NOMO-1 (cell line): ENCODE measurements at regions not wholly inside any gene's neighbourhood (a gene's known extent, or its start where the extent isn't known, plus 50 kb on each side); places are given as distances from the start of the nearest gene placed in this dataset.
A peak's percentile ranks its signal among the peaks of the same experiment; 100 is the strongest.

ENCODE experiments used
- DNase-seq, 2 experiments: peaks; one replicate each; lab custom pipeline; 2025; ENCODE audit not compliant: unreplicated experiment in 2 of 2; lab: John Stamatoyannopoulos, UW

DNA sequence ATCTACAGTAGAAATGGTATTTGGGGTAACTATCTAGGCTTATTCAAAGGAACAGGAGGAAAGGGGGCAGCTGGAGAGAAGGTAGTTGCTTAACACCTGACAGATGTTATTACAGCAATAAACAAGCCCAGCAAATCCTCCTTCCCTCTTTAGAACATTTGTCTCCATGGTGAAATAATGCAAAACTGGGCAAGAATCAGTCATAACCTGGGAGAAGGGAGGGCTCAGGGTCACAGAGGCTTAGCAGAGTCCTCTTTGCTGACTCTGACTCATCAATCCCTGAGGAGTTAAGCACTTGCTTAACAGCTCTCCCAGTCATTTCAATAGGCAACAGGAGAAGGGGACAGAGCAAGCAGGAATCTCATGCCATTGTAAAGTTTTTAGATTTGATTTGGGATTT, 230.3 kb downstream of the IBTK start:
- peak; percentile 18 to 66 for DNase-seq

DNA sequence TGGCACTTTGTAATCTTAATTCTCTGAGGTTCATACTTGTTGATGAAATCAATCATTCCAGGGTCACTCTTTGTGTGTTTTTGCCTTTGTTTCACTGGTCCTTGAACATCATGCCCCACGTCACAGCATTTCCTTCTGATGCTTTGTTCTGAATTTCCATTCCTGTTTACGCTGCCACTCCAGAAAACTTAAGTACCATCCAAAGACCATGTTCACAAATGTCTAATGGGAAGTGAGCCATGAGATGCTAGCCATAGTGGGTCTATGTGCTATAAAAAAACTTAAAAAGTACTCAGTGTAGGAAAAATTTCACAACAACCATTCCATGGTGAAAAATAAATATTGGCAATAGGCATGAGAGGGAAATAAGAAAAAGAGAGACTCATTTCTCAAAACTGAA, 232.0 kb downstream of the IBTK start:
- no peak for DNase-seq

DNA sequence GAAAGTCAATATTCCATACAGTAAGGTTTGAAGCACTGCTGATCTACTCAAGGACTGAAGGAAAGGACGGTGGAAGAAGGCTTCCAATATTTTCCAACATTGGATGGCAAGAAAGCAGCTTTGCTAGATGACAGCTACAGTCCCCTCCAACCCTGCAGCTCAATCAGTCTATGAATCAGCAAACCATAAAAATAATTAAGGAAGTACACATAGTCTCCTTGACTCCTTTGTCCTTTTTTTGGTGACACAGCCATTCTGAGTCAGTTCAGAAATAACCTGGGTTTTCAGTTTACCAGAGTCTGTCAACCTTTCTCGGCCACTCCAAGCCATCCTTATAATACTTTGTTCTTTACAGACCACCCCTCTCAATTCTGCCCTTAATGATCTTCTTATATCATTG, 232.5 kb downstream of the IBTK start:
- peak; percentile 18 to 83 for DNase-seq

DNA sequence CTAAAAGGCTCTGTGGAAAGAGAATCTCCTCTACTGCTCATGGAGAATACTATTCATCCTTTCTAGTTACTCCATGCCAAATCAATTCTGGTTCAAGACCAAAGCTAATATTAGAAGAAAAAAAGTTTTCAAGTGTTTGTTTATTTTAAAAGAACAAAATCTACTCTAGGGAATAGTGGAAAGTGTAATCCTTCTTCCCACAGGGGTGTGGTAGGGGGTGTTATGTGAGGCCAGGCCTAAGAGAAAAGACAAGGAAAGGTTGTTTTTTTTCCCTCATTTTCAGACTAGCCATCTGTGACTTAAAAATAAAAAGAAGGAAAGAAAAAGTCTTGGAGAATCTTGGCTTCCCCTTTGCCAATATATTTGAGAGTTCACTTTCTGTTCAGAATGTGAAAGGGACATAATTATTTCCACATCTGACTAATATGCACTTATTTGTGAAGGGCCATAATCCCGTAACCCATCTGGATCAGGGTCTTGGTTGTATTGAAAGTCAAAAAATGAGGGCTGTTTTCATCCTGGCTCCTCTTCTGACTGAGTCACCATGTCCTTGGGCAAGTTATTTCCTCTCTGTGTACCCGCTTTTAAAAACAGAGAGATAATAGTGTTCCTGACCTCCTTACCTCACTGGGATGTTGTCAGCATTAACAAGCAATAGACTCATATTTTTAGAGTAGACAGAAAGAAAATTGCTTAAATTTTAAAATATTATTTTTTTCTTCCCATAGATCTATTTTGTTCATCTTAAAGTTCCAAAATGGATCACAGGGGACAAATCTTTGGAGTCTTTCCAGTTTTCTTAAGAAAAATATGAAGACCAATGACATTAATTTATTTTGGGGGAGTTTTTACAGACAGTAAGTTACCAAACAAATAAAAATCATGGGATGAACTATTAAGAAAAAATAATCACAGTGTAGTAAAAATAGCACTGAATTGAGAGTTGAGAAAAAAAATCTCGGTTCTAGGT, 233.7 kb downstream of the IBTK start:
- DNase-seq, result no peak

DNA sequence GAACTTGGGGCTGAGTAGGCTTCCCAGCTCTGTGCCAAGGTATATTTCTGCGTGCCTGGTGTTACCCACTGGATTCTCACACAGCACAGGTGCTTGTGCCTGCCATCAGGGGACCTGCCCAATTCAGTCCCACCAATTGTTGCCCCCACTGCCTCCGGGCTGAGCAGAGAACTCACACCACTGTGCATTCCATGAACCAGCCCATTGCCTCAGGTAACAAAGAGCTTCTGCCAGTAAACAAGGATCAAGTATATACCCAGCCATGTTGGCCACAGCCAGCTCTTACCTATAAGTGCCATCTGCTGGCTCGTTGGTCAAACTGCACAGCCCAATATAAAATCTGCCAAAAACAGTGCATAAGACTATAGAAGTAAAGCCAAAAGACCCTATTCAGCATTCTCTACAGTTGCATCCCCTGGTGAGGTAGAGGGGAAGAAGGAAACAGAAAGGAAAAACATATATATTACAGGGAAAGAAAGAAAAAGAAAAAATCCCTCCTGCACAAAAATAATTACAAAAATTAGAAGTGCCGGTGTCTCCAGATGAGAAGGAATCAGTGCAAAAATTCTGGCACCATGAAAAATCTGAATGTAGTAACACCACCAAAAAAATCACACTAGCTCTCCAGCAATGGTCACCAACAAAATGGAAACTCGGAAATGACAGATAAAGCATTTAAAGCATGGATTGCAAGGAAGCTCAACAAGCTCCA, 241.4 kb downstream of the IBTK start:
- DNase-seq, result peak; percentile 7 to 36

DNA sequence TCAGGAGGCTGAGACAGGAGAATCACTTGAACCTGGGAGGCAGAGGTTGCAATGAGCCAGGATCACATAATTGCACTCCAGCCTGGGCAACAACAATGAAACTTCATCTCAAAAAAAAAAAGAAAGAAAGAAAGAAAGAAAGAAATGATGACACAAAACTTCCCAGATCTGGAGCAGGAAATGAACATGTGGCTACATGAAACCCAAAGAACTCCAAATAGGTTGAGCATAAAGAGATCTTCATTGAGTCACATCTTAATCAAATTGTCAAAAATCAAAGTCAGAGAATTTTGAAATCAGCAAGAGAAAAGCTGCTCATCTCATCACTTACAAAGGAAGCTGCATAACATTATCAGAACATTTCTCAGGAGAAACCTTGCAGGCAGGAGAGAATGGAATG, 247.0 kb downstream of the IBTK start:
- no peak for DNase-seq

DNA sequence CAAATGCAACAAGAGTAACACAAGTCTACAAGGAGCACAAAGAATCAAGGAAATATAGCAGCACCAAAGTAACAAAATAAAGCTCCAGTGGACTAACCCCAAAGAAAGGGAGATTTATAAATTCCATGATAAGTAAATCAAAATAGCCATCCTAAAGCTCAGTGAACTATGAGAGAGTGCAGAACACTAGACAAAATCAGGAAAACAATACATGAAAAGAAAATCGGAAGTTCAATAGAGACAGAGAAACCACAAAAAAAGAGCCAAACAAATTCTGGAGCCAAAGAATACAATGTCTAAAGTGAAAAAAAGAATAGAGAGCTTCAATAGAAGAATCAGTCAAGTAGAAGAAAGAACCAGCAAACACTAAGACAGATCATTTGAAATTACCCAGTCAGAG, 247.3 kb upstream of the TENT5A start:
- DNase-seq, result no peak

DNA sequence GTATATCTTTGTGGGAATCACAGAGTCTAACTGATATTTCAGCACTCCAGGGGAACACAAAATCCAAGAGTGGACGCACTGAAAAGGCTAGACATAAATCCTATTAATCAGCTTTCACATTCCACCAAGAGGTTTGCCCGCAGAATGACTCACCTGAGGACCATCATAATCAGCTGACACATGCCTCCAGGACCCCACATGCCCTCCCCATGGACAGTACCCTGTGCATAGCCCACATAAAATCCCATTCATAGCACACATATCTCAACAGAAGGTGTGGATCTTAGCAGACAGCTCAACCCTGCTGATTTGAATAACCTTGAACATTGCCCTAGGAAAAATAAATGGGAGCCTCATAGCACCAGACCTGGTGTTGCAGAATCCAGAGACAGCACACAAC, 246.8 kb upstream of the TENT5A start:
- DNase-seq, result no peak

DNA sequence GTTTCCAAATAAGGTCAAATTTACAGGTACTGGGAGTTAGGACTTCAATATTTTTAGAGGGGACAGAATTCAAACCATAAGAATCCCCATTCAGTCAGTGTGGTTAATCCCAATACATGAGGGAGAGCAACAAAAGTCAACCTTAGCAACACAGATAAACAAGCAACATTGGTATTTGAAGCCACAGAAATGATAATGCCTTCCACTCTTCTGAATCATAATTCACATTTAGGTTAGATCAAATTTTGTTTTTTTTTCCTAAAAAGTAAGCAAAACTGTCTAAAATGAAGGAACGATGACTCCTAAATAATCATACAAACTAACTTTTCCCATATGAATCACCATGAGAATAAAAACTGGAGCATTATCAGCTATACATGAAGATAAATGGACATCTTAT, 246.0 kb upstream of the TENT5A start:
- DNase-seq, result no peak

DNA sequence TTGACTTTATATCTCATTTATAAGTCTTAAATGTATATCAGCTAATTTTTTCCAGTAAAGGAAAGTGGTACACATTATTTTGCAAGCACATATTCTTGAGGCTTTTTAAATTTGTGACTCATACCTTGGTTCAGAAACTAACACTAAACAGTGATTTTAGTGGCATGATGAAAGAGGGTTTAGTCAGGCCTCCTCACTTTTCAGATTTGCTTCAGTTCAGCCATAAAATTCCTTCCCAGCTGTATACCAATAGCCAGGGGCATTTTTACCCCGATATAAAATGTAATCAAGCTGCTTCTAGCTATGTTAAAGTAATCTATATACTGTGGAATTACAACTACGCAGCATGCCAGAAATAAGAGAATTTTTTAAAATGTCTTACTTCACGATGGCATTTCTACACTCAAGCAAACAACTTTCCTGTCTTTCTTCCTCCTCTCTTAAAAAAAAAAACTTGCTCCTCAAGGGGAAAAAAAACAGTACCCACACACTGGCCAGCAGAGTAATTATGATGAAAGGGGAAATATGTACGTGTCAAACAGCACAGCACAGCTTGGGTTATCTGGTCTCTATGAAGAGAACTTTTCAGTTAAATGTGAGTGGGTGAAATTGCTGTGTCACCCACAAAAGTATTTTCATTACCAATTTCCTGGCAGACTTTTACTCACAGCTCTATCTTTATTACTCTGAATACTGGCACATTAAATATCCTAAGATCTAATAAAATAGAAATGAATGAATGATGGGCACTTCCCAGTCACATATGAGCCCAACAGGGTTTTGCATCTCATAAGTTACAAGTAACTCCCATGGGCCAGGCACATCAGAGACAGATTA, 244.8 kb upstream of the TENT5A start:
- DNase-seq, result peak; percentile 62 to 83

DNA sequence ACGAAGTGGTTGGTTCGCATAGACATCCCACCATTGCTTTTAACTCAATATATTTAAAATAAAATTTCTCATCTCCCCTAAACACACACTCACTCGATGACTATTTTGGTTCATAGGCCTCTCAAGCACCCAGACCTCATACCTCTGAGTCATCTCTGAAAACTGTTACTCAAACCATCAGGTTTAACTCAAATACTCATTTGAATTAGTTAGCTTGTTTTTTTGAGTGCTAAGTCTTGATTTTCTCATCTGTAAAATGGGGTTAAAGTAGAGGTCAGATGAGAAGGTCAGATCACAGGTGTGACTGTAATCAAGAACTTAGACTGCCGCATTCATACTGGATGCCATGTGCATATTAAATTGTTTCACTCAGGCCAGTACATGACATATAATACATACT, 243.9 kb upstream of the TENT5A start:
- no peak for DNase-seq

DNA sequence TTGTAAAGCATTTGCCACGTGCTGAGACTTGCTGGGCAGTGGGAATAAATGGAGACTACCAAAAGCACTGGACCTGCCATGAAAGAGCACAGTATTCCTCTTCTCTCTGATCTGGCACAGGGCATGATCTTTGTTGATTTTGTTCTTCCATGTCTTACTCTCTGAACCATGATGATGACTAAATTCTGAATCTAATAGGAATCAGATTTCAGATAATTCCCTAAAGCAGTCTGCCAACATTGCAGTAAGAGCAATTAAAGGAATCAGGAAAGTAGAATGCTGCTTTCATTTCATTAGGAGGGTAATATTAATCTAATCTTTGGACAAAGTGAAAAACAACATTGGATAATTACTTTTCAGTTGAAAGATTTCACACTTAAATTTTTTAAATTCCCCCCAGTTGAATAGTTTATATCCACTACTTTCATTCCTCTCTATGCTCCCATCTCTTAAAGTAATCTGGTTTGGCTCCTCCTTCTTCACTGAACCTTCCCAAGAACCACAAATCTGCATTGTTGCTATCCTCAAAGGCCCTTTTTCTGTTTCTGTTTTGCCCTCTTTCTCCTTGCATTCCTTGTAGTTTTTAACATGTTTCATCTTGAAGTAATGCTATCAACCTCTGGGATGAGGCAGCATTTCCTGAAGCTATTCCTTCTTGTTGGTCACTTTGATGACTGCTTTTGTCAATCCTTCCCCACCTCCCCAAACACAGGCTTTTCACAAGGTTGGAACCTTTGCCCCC, 243.2 kb upstream of the TENT5A start:
- no peak for DNase-seq

DNA sequence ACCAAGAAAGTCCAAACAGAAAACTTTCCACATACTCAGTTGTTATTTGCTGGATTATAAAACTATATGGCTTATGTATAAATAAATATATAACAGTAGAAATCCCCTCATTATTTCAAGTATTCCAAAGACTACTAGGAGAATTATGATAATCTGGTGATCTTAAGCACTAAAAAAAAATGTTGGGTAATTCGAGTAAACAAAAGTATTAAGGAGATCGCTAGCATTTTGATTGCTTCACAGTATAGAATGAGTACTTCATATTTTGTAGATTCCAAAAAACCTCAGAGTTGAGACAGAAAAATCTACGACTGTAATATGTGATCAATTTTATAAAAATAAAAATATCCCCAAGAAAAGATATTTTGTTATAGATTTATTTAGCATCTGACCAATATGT, 236.4 kb upstream of the TENT5A start:
- no peak for DNase-seq

DNA sequence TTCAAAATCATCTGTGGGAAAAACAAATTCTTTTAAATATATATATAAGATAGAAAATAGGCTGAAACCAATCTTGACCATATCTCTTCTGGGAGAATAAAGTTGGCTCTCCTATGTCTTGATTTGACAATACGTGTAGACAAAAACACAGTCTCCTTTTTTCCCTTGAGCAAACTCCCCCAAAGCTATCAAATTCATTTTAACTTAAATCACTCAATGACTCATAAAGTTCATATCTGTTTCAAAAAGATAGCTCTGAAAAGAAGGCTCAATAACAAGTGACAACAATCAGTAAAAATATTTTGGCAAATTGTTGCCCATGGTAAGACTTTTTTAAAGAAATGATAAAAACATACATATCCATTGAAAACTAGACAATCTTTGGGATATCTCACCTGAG, 236.0 kb upstream of the TENT5A start:
- no peak for DNase-seq

DNA sequence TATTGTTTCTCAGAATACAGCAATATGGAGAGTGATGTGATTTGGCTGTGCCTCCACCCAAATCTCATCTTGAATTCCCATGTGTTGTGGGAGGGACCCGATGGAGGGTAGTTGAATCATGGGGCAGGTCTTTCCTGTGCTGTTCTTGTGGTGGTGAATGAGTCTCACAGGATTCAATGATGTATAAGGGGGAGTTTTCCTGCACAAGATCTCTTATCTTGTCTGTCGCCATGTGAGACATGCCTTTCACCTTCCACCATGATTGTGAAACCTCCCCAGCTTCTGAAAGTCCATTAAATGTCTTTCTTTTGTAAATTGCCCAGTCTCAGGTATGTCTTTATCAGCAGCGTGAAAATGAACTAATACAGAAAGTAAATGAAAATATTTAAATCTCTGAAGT, 234.8 kb upstream of the TENT5A start:
- DNase-seq, result no peak

DNA sequence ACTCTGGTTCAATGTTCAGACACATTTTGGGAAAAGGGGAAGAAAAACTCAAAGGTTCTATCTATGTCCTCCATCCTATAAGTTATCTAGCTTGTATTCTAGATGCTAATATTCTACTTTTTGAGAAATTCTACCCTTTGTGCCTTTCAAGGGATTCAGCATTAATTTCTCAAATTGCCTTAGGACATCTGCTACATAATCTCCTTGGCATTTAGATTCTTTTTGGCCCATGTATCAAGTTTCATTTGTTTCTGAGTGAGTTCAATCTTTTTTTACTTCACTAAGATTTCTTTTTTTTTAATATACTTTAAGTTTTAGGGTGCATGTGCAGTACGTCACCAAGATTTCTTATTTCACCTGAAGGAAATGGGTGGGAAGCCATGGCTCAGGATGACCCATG, 232.7 kb upstream of the TENT5A start:
- no peak for DNase-seq

DNA sequence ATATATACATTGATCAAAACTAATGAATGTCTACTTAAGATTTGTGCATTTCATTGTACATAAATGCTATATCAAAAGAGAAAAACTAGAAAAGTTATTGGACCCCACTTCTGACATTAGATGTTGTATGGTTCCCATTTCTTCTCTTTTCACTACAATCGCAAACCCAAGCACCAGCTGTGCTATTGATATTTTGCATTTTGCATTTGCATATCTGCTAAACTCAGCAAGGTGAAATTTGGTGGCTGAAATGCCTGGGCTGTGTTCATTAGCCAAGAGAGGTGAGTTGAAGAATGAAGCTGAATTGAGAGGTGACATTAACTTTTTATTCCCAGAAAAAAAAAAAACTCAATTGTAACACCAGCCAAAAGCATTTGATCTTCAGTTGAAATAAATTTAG, 232.1 kb upstream of the TENT5A start:
- no peak for DNase-seq

DNA sequence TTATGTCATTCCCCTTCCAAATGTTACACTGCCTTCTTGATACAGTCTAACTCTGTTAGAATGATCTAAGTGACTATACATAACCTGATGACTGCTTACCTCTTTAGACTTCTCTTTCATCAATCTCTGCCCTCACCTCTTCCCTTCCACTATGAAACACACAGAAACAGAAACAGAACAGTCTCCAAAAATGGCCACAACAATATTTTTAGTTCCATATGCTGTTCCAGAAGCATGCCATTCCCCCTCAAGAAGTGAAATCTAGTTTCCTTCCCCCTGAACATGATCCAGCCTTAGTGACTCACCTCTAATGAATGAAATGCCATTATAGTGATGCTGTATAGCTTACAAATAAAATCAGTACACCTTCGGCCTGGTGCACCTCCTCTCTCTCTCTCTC, 229.3 kb upstream of the TENT5A start:
- DNase-seq, result no peak

DNA sequence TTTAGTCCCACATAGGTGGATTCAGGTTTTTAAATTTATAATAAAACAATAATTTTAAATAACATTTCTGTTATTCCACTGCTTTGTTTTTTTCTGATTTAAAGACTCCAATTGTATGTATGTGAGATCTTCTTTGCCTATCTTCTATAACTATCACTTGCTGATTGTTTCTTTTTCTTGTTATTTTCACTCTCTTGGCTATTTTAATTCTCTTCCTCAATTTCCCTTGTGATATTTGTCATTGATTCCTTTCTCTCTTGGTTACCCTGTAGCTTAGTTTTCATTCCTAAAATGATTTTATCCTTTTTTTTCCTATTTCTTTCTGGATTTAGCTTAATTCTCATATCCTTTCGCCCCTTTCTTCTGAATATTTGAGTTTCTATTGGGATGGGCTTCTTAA, 227.3 kb upstream of the TENT5A start:
- DNase-seq, result no peak

DNA sequence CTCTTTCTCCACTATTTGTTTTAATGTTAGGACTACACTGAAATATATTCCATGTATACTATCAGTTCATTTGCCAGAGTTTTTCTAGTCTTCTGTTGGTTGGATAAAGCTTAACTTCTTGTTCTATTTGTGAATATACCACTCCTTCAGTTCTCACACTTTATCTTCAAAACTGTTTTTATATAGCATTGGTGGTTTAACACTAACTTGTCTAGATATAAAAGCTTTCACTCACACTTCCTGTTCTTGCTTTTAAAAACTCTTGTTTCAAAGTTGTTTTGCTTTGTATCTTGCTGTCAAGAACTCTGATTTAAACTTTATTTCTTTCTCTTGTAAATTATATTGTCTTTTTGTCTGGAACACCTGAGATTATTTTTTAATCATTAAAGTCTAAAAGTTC, 226.8 kb upstream of the TENT5A start:
- peak in 1 of 2 experiments; percentile 16 for DNase-seq

DNA sequence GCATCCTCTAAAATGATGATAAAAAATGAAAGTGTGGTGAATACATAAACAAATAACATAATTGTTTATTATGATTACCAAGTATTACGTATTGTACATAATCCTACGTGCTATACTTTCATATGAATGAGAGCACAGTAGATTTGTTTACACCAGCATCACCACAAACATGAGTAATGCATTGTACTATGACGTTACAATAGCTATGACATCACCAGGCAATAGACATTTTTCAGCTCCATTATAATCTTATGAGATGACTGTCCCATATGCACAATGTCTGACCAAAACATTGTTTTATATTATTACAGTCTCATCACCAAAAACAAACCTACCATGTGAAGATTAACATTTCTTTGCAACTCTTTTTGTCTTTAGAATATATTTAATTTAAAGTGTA, 225.7 kb upstream of the TENT5A start:
- no peak for DNase-seq
